Superior temporal gyrus (tissue), 1 donor: ENCODE measurements at regions not wholly inside any gene's neighbourhood (a gene's known extent, or its start where the extent isn't known, plus 50 kb on each side); places are given as distances from the start of the nearest gene placed in this dataset.

Source experiments
- DNase-seq: peaks from one replicate; pipeline ENCODE4 v3.0.0-alpha.2; 2016; ENCODE audit errors: extremely low spot score

- no peak for DNase-seq
These were observed 349.7 kb upstream of the NOCT start for GRCh38 chr4:138665851-138666250.

DNA sequence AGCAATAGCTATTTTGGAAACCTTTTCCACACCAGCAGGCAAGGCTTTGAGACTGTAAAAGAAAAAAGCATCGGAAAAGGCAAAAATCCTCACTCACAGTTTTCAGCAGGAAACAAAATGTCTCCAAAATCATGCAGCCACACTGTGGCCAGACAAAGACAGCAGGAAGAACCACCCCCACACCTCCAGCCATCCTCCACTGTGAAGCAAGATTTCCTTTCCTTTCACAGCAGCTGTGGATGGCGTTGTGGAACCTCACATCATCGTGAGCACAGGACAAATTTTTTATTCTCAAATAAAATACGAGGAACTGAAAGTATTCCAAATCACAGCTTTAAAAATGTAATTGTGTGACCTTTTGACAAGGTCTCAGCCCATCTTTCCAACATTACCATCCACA, 351.7 kb upstream of the NOCT start:
- peak; percentile 57 for DNase-seq

DNA sequence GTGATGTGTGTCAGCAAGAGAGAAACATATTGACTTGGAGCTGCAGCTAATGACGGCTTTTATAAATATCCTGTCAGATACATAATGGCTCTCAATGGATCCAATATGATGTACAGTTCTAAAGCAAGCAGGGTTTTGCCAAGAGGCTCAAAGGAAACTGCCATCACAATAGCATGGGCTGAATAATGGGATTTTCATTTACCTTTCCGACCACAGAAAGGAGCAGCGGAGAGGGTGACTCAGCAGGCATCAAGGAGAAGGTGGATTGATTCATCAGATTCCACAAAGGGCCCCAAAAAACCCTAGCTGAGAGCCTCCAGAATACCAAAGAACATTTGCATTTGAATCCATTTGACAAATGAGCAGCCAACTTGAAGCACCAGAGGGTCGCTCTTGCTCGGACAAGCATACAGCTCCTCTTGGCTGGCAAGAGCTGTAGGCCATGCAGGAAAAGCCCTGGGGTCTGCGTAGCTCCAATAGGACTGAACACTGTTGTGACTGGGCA, 355.7 kb upstream of the NOCT start:
- DNase-seq, result no peak

DNA sequence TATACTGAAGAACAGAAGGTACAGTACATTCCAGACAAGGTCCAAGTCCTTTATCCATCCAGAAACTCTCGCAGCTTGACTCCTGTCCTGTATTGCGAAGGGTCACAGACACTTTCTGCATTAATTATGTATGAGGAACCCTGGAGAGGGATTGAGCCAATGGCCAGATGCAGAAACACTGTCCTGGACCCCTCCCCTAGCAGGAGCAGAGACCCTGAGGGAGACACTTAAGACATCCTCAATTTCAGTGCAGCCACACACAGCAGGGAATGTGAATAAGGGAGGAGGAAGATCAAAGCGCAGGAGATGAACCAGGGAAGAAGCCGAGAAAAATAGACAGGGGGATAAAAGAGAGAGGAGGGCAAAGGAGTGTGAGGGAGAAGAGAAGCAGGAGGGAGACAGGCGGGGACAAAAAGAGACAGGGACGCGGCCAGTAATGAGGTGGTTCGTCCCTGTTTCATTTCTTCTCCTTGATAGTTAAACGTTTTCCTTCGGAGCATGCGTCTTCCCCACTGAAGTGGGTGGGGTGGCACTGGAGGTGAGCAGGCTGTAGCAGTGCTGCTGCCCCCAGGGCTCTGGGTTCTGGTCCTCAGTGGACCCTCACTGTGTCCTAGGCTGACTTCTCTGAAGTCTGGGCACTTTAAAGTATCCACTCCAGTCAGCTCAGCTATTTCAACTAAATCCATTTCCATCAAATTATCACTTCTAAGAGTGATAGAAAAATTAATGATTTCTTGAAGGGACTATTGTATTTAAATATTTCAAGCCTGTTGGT, 356.4 kb upstream of the NOCT start:
- DNase-seq, result no peak

GRCh38 chr4:138658518-138658917, 357.1 kb upstream of the NOCT start:
- DNase-seq, result no peak

DNA sequence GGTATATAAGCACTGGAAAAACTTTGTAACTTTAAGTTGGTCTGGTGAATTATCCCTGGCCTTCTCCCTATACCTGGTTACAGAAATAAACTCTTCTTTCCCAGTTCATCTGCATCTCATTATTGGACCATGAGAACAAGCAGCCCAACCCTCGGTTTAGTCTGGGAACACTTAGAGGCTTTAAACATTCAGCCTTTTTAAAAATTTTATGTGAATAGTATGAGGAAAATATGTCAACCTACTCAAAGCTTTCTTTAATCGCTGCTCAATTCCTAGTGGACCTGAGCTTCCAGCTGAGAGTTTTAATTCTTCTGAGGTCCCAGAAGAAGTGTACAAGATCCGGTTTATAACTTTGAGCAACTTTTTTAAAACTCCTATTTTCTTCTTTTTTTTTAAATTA, 358.6 kb upstream of the NOCT start:
- no peak for DNase-seq

- DNase-seq, result no peak
These were observed 359.6 kb upstream of the NOCT start for GRCh38 chr4:138655985-138656384.

DNA sequence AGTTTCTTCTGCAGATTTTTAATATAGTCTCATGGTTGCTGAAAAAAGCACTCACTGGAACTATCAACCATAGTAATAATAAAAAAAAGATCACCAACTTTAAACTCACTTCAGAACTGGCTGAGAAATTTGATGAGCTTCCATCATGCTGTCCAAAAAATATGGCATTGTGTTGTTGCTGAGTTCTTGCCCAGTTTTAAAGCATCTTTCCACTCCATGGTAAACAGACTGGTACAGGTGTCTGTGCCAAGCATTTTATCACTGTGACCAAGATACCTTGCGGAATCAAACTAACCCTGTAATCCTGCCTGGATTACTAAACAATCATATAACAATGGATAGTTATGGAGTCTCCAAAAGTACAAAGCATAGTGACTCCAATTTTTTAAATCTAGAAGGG, 360.3 kb upstream of the NOCT start:
- DNase-seq, result no peak

GRCh38 chr4:138650929-138651448, 364.6 kb upstream of the NOCT start:
- no peak for DNase-seq

GRCh38 chr4:138650495-138650894, 365.1 kb upstream of the NOCT start:
- DNase-seq, result no peak

DNA sequence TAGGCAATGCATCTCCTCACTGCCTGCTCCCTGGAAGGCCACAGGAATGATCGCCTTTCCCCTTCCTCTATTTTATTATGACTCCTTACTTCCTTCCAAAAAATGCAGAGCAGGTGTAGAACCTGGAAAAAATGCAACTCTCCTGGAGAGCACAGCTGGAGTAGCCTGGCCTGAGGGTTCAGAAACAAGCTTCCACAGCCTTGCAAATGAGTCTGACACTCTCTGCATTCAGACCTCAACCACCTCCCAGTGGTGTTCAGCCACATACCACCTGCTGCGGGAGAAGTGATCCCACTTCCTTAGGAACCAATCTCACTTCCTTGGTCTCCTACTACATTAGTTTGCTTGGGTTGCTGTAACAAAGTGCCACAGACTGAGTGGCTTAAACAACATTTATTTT, 368.1 kb upstream of the NOCT start:
- DNase-seq, result no peak

DNA sequence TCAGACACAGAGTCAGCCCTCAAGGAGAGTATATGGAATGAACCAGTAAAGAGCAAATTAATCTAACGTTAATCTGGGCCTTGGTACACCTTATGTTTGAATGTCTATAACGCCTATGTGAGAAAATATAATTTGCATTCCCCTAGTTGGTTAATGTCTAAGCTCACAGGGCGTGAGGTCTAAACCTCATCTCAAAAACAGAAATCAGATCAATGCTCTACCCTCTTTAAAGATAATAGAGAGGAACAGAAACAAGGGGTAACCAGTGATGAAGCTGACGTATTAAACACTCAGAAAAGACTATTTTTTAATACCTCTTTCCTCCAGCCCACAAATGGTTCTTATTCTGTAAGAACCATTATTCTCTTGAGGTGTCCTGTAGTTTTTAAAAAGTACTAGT, 369.2 kb upstream of the NOCT start:
- no peak for DNase-seq

- no peak for DNase-seq
These were observed 370.3 kb upstream of the NOCT start for GRCh38 chr4:138645289-138645688.

GRCh38 chr4:138644322-138644721, 371.3 kb upstream of the NOCT start:
- DNase-seq, result no peak

DNA sequence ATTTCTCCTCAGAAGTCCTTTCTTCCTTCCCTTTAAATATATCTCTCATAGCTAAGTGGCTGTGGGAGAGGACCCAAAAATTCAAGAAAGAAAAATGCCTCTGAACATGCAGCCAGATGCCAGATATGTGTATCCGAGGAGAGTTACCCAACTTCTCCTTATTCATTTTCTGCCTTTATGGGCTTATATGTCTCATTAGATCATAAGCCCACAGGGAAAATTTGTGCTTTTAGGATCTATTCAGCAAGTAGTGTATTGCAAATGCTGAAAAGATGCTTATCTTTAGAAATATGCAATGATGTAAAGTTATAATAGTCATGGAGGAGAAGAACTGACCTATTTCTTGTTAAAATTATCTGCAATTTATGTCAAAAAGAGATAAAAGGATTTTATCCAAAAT, 371.8 kb upstream of the NOCT start:
- DNase-seq, result no peak

GRCh38 chr4:138639018-138639741, 376.4 kb upstream of the NOCT start:
- no peak for DNase-seq

GRCh38 chr4:138636781-138637180, 378.8 kb upstream of the NOCT start:
- DNase-seq, result no peak

- no peak for DNase-seq
These were observed 380.7 kb upstream of the NOCT start for GRCh38 chr4:138634915-138635314.

- no peak for DNase-seq
These were observed 382.0 kb upstream of the NOCT start for GRCh38 chr4:138633580-138633904.

- no peak for DNase-seq
These were observed 382.6 kb upstream of the NOCT start for GRCh38 chr4:138632856-138633579.

DNA sequence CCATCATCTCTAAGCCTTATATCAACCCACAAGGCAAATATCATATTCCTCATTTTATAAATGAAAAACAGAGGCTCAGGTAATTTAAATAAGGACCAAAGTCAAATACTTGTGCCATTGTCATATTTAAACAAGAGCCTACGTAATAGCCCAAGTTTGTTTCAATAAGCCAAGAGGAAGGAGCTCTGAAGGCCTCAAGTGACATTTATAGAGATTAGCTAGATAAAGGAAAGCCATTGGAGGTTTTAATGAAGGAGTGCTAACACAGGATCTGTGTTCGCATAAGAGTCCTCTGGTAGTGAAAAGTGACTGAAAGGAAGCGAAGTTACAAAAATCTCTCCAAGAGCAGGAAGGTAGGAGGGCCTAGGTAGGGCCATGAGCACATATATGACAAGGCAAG, 384.9 kb upstream of the NOCT start:
- no peak for DNase-seq

GRCh38 chr4:138629669-138630068, 385.9 kb upstream of the NOCT start:
- no peak for DNase-seq

- DNase-seq, result no peak
These were observed 384.9 kb upstream of the SLC7A11 start for GRCh38 chr4:138627096-138627495.
